ENCODE measurements at regions not wholly inside any gene's neighbourhood (a gene's known extent, or its start where the extent isn't known, plus 50 kb on each side); places are given as distances from the start of the nearest gene placed in this dataset.

DNA sequence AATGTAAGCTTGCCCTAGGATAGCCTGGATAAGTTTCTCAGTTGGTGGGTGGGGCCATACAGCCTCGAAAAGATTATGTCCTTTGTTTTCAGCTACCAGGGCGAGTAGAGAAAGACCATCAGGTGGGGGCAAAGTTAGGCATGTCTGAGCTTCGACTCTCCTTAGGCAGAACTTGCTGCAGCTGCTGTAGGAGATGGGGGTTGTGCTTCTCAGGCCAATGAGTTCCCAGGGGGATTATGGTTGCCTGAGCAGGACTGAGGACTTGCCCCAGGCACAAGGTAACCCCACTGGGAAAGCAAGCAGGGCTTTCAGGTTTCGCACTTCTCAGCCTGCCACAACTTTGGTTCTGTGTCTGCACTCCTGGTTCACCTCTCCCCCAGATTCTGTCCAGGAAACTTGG, 173.4 kb upstream of the SESN3 start:
- TF ChIP-seq CTCF (IDR thresholded peaks at IDR 0.05) (no peak), POLR2A (IDR thresholded peaks at IDR 0.05) (no peak)

Measured in transverse colon (tissue), 3 donors.